ENCODE measurements at regions not wholly inside any gene's neighbourhood (a gene's known extent, or its start where the extent isn't known, plus 50 kb on each side); places are given as distances from the start of the nearest gene placed in this dataset.

- TF ChIP-seq ZNF114 (CRISPR knock-in tag; IDR thresholded peaks at IDR 0.05) (no peak), EZH2phosphoT487 (IDR thresholded peaks at IDR 0.05; ENCODE audit: unreplicated experiment) (no peak), JUNB (IDR thresholded peaks at IDR 0.05; ENCODE audit: unreplicated experiment) (no peak), EZH2 (IDR thresholded peaks at IDR 0.05; ENCODE audit: low read depth, unreplicated experiment) (no peak), STAT1 (IDR thresholded peaks at IDR 0.05; ENCODE audit: unreplicated experiment) (no peak)
- TF ChIP-seq, protein P1, sequence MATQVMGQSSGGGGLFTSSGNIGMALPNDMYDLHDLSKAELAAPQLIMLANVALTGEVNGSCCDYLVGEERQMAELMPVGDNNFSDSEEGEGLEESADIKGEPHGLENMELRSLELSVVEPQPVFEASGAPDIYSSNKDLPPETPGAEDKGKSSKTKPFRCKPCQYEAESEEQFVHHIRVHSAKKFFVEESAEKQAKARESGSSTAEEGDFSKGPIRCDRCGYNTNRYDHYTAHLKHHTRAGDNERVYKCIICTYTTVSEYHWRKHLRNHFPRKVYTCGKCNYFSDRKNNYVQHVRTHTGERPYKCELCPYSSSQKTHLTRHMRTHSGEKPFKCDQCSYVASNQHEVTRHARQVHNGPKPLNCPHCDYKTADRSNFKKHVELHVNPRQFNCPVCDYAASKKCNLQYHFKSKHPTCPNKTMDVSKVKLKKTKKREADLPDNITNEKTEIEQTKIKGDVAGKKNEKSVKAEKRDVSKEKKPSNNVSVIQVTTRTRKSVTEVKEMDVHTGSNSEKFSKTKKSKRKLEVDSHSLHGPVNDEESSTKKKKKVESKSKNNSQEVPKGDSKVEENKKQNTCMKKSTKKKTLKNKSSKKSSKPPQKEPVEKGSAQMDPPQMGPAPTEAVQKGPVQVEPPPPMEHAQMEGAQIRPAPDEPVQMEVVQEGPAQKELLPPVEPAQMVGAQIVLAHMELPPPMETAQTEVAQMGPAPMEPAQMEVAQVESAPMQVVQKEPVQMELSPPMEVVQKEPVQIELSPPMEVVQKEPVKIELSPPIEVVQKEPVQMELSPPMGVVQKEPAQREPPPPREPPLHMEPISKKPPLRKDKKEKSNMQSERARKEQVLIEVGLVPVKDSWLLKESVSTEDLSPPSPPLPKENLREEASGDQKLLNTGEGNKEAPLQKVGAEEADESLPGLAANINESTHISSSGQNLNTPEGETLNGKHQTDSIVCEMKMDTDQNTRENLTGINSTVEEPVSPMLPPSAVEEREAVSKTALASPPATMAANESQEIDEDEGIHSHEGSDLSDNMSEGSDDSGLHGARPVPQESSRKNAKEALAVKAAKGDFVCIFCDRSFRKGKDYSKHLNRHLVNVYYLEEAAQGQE (IDR thresholded peaks at IDR 0.05; ENCODE audit: unreplicated experiment): no peak
Measured at GRCh38 chr5:145365464-145365863, 469.7 kb downstream of the PRELID2 start (continued).

- Mint-ChIP-seq H3K36me3 (ENCODE audit: low read depth) (no peaks in the 10 kb centered on the region), H3K27me3 (ENCODE audit: insufficient read depth, low read depth, poor library complexity) (no peaks in the 10 kb centered on the region), H3K4me1 (peaks cover 2% of the 10 kb centered on the region; the same call in 1 of the 3 replicates), H3K4me3 (no peak overlapping the region), H3K27ac (no peak overlapping the region), H3K9me3 (no peaks in the 10 kb centered on the region)
- Histone ChIP-seq H3F3A (replicated peaks; ENCODE audit: low read depth) (no peaks in the 10 kb centered on the region), H3K4me2 (no peak overlapping the region), H3K79me2 (replicated peaks; ENCODE audit: insufficient read depth) (no peaks in the 10 kb centered on the region), H3K4me3 (no peak overlapping the region), H3K4me1 (ENCODE audit: insufficient read depth) (no peaks in the 10 kb centered on the region), H3K27ac (ENCODE audit: low read depth) (no peak overlapping the region), H4K20me1 (replicated peaks; ENCODE audit: insufficient read depth) (no peaks in the 10 kb centered on the region), H3K27me3 (ENCODE audit: insufficient read depth) (no peaks in the 10 kb centered on the region), H3K9me2 (ENCODE audit: insufficient read depth) (peaks cover under 1% of the 10 kb centered on the region), H2AFZ (no peak overlapping the region), H3K36me3 (ENCODE audit: insufficient read depth) (no peaks in the 10 kb centered on the region)
- DNase-seq (ENCODE audit: low spot score) (no peak), ATAC-seq (no peak)
- TF ChIP-seq POLR2AphosphoS5 (IDR thresholded peaks at IDR 0.05; ENCODE audit: low read depth) (no peak), CTCF (conservative IDR thresholded peaks at IDR 0.05; ENCODE audit: low read depth in 2 of 2) (no peak), EZH2phosphoT487 (IDR thresholded peaks at IDR 0.05; ENCODE audit: unreplicated experiment) (no peak), STAT1 (IDR thresholded peaks at IDR 0.05; ENCODE audit: unreplicated experiment) (no peak), ZNF114 (CRISPR knock-in tag; IDR thresholded peaks at IDR 0.05) (no peak), NANOG (IDR thresholded peaks at IDR 0.05; ENCODE audit: borderline replicate concordance) (no peak), JUNB (IDR thresholded peaks at IDR 0.05; ENCODE audit: unreplicated experiment) (no peak)
- TF ChIP-seq, protein P2, sequence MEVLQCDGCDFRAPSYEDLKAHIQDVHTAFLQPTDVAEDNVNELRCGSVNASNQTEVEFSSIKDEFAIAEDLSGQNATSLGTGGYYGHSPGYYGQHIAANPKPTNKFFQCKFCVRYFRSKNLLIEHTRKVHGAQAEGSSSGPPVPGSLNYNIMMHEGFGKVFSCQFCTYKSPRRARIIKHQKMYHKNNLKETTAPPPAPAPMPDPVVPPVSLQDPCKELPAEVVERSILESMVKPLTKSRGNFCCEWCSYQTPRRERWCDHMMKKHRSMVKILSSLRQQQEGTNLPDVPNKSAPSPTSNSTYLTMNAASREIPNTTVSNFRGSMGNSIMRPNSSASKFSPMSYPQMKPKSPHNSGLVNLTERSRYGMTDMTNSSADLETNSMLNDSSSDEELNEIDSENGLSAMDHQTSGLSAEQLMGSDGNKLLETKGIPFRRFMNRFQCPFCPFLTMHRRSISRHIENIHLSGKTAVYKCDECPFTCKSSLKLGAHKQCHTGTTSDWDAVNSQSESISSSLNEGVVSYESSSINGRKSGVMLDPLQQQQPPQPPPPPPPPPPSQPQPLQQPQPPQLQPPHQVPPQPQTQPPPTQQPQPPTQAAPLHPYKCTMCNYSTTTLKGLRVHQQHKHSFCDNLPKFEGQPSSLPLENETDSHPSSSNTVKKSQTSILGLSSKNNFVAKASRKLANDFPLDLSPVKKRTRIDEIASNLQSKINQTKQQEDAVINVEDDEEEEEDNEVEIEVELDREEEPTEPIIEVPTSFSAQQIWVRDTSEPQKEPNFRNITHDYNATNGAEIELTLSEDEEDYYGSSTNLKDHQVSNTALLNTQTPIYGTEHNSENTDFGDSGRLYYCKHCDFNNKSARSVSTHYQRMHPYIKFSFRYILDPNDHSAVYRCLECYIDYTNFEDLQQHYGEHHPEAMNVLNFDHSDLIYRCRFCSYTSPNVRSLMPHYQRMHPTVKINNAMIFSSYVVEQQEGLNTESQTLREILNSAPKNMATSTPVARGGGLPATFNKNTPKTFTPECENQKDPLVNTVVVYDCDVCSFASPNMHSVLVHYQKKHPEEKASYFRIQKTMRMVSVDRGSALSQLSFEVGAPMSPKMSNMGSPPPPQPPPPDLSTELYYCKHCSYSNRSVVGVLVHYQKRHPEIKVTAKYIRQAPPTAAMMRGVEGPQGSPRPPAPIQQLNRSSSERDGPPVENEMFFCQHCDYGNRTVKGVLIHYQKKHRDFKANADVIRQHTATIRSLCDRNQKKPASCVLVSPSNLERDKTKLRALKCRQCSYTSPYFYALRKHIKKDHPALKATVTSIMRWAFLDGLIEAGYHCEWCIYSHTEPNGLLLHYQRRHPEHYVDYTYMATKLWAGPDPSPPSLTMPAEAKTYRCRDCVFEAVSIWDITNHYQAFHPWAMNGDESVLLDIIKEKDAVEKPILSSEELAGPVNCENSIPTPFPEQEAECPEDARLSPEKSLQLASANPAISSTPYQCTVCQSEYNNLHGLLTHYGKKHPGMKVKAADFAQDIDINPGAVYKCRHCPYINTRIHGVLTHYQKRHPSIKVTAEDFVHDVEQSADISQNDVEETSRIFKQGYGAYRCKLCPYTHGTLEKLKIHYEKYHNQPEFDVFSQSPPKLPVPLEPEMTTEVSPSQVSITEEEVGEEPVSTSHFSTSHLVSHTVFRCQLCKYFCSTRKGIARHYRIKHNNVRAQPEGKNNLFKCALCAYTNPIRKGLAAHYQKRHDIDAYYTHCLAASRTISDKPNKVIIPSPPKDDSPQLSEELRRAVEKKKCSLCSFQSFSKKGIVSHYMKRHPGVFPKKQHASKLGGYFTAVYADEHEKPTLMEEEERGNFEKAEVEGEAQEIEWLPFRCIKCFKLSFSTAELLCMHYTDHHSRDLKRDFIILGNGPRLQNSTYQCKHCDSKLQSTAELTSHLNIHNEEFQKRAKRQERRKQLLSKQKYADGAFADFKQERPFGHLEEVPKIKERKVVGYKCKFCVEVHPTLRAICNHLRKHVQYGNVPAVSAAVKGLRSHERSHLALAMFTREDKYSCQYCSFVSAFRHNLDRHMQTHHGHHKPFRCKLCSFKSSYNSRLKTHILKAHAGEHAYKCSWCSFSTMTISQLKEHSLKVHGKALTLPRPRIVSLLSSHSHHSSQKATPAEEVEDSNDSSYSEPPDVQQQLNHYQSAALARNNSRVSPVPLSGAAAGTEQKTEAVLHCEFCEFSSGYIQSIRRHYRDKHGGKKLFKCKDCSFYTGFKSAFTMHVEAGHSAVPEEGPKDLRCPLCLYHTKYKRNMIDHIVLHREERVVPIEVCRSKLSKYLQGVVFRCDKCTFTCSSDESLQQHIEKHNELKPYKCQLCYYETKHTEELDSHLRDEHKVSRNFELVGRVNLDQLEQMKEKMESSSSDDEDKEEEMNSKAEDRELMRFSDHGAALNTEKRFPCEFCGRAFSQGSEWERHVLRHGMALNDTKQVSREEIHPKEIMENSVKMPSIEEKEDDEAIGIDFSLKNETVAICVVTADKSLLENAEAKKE (CRISPR knock-in tag; IDR thresholded peaks at IDR 0.05): no peak
Measured at GRCh38 chr5:145362266-145362665, 472.9 kb downstream of the PRELID2 start.

Measured in GM23338 (cell line).